ENCODE measurements at regions not wholly inside any gene's neighbourhood (a gene's known extent, or its start where the extent isn't known, plus 50 kb on each side); places are given as distances from the start of the nearest gene placed in this dataset.

DNA sequence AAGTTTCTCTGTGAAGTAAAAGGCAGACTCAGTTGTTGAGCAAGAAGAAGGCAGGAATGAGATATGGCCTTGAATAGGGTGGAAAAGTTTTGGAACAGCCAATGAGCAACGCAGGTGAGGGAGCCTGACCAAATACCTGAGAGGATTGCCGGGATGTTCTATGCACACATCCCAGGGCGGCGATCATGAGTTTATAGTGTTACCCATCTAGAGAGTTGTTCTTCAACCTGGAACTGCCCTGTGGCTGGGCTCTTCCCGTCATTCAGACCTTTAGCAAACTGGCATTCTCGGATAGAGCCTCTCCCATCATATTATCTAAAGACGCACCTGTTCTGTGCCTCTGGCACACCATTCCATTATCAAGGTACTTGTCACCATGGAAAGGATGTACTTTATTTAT, 103.0 kb upstream of the KIF5B start:
- H3K27ac Mint-ChIP-seq = no peak overlapping the region
- no peaks in the 10 kb centered on the region for H3K4me1 Mint-ChIP-seq
- ATAC-seq (replicated peaks) (no peak), DNase-seq (no peak)
- H3K36me3 Mint-ChIP-seq = peaks cover 4% of the 10 kb centered on the region in 2 donors
- H3K4me3 Mint-ChIP-seq = no peak overlapping the region
- H3K9me3 Mint-ChIP-seq = peaks cover 4 to 6% of the 10 kb centered on the region in 2 donors
- peaks cover 0 to 6% of the 10 kb centered on the region in 2 donors for H3K27me3 Mint-ChIP-seq

DNA sequence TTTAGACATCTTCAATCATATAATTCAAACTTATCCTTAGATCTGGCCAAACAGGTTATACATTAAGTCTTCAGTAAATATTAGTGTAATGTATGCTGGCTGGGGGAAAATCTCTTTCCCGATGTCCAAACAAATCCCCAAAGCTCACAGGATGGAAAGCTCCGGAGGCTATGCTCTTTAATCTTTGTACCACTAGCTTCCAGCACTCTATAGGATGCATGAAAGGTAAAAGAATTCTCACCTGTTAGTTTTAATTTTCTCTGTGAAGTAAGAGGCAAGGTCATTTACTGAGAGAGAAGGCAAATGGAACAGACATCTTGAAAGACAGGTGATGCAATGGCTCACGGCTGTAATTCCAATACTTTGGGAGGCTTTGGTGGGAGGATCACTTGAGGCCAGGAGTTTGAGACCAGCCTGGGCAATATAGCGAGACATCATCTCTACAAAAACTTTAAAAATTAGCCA, 99.8 kb upstream of the KIF5B start:
- DNase-seq = no peak
- no peaks in the 10 kb centered on the region for H3K4me1 Mint-ChIP-seq
- H3K4me3 Mint-ChIP-seq = no peak overlapping the region
- H3K27ac Mint-ChIP-seq = no peak overlapping the region
- peaks cover 4% of the 10 kb centered on the region in 2 donors for H3K36me3 Mint-ChIP-seq
- peaks cover 9 to 12% of the 10 kb centered on the region in 2 donors for H3K9me3 Mint-ChIP-seq
- ATAC-seq (replicated peaks) = no peak
- H3K27me3 Mint-ChIP-seq = peaks cover 0 to 6% of the 10 kb centered on the region in 2 donors

DNA sequence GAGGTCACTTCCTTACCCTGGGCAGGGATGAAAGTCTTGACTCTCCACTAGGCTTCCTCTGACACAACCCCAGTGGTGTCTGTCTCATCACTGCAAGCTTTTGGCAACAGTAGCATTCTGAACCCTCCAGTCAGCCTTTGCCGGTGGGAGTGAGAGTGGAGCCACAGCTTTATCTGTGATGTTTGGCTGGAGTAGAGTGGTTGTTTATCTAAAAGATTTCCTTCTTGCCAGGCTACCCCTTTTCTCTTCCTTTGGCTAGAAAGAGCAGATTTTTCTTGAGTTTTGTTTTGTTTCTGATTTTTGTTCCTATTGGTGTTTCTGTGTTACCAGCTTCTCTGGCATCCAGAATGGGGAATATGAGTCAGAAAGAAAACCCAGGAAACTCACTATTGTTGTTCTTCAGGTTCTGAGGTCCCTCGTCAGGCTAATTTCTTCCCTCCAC, 98.9 kb upstream of the KIF5B start:
- H3K4me1 Mint-ChIP-seq = no peaks in the 10 kb centered on the region
- DNase-seq = no peak
- no peak overlapping the region for H3K4me3 Mint-ChIP-seq
- peaks cover 9 to 12% of the 10 kb centered on the region in 2 donors for H3K9me3 Mint-ChIP-seq
- H3K36me3 Mint-ChIP-seq = peaks cover 4% of the 10 kb centered on the region in 2 donors
- ATAC-seq (replicated peaks) = no peak
- no peak overlapping the region for H3K27ac Mint-ChIP-seq
- H3K27me3 Mint-ChIP-seq = peaks cover 0 to 6% of the 10 kb centered on the region in 2 donors

DNA sequence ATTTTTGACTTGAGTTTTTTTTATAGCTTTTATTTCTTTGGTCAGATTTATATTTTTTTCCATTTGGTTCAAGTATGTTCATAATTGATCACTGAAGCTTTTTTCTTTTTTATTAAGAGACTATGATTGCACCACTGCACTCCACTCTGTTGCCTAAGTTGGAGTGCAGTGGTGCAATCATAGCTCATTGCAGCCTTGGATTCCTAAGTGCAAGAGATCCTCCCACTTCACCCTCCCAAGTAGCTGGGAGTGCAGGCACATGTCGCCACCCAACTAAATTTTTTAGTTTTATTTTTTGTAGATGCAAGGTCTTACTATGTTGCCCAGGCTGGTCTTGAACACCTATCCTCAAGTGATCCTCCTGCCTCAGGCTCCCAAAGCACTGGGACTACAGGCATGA, 97.7 kb upstream of the KIF5B start:
- DNase-seq (no peak), ATAC-seq (replicated peaks) (no peak)
- Mint-ChIP-seq H3K4me1 (no peaks in the 10 kb centered on the region), H3K27me3 (peaks cover 0 to 6% of the 10 kb centered on the region in 2 donors), H3K9me3 (peaks cover 9 to 12% of the 10 kb centered on the region in 2 donors), H3K27ac (no peak overlapping the region), H3K36me3 (peaks cover 4% of the 10 kb centered on the region in 2 donors), H3K4me3 (no peak overlapping the region)

DNA sequence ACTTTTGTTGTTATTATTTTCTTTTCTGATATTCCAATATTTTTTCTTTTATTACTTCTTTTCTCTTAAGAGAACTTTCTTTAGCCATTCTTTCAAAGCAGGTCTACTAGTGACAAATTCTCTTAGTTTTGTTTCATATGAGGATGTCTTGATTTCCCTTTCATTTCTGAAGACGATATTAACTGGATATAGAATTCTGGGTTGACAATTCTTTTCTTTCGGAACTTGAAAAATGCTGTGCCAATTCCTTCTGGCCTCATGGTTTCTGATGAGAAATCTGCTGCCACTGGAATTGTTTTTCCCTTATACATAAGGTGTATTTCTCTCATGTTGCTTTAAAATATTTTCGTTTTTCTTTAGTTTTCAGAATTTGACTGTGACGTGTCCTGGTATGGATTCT, 97.0 kb upstream of the KIF5B start:
- DNase-seq (no peak), ATAC-seq (replicated peaks) (no peak)
- no peaks in the 10 kb centered on the region for H3K4me1 Mint-ChIP-seq
- no peak overlapping the region for H3K4me3 Mint-ChIP-seq
- H3K27me3 Mint-ChIP-seq = peaks cover 0 to 6% of the 10 kb centered on the region in 2 donors
- H3K36me3 Mint-ChIP-seq = peaks cover 4% of the 10 kb centered on the region in 2 donors
- peaks cover 9 to 12% of the 10 kb centered on the region in 2 donors for H3K9me3 Mint-ChIP-seq
- no peak overlapping the region for H3K27ac Mint-ChIP-seq

DNA sequence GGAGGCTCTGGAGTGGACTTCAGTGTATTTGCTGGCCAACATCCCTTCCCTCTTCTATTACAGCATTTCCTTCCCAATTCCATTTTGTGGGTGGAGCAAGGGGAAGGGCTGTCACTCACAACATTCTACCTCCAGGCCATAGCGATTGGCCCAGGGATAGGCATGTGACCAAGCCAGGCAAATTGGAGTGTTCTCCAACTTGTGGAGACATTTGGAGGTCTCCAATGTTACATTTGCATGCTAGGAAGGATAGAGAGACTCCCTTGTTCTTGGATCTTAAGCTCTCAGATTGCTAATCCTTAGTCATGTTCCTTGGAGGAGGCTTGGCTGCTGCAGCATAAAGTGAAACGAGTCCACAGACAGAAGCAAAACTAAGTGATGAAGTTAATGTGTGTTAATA, 95.6 kb upstream of the KIF5B start:
- Mint-ChIP-seq H3K9me3 (peaks cover 9 to 15% of the 10 kb centered on the region in 2 donors), H3K36me3 (peaks cover 4% of the 10 kb centered on the region in 2 donors), H3K4me1 (no peaks in the 10 kb centered on the region), H3K27me3 (peaks cover 0 to 6% of the 10 kb centered on the region in 2 donors), H3K4me3 (no peak overlapping the region), H3K27ac (no peak overlapping the region)
- no peak for DNase-seq
- ATAC-seq (replicated peaks) = no peak

DNA sequence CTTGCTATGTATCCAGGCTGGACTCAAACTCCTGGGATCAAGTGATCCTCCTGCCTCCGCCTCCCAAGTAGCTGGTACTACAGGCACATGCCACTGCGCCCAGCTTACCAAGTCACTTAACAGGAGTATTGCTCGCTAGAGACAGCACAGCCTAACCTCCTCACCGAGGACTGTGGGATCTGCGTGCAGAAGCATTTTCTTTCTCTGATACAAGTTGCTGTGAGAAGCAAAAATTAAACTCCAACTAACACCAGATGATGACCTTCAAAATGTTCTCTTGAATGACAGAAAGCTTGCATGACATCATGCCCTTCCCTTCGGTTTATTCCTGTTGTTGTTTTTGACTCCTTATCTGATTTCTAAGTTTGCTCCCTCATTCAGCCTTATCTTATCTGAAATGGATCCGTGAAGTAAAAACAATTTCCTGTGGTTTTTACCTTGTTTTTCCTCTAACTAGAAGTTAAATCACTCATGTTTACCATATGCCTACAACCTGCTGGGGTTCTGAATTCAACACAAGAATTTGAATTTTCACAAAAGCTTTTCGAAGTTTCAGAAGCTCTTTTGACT, 94.4 kb upstream of the KIF5B start:
- no peak for ATAC-seq (replicated peaks)

DNA sequence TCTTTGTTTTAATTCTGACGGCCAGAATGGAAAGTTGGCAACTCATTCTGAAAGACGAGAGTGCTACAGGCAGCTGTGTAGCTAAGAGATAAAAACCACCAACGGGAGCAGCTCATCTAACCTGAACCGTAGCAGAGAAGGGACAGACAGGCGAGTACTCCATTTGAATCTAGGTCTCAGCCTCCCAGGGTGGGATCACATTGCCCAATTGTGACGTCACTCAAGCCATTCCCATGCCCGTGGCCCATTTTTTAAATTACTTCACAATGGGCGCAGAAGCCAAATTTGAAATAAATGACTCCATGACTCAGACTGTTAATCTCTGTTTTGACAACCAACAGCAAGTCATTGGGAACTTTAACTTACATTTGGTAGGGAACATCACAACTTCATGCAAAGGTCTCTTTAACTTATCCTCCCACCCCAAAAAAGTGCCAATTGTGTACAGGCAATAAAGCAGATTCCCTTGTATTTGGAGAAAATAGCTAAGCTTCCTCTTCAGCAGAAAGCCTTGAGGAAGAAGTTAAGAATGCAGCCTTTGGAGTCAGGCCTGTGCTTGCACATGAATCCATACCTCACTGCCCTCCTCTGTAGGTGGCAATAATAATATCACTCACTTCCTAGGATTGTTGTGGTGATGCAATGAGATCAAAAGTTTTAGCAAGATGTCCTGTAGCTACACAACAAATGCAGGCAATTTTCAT, 93.2 kb upstream of the KIF5B start:
- Mint-ChIP-seq H3K4me1 (no peaks in the 10 kb centered on the region), H3K27ac (no peak overlapping the region), H3K9me3 (peaks cover 5 to 9% of the 10 kb centered on the region in 2 donors), H3K27me3 (no peaks in the 10 kb centered on the region), H3K36me3 (no peaks in the 10 kb centered on the region), H3K4me3 (no peak overlapping the region)
- DNase-seq = no peak
- ATAC-seq (replicated peaks) = no peak

More for the DNA sequence above, 94.4 kb upstream of the KIF5B start:
- H3K4me1 Mint-ChIP-seq = no peaks in the 10 kb centered on the region
- peak overlapping the region; percentile 42 for H3K27ac Mint-ChIP-seq
- peaks cover 9 to 15% of the 10 kb centered on the region in 2 donors for H3K9me3 Mint-ChIP-seq
- H3K27me3 Mint-ChIP-seq = peaks cover 0 to 5% of the 10 kb centered on the region in 2 donors
- no peak for DNase-seq
- H3K4me3 Mint-ChIP-seq = no peak overlapping the region
- H3K36me3 Mint-ChIP-seq = peaks cover 4% of the 10 kb centered on the region in 2 donors

DNA sequence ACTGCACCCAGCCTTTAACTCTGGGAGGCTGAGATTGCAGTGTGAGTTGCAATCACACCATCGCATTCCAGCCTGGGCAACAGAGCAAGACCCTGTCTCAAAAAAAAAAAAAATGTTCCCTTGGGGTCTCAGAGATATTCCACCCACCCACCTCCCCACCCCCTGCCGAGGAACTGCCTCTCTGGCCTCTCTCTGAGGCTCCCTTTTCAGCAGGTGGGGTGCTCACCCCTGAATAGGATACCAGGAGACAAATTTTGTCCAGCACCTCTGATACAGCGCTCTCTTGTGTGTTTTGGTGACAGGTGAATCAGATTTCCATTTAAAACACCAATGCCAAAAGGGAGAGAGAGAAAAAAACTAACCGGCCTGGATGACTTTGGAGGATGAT, 92.6 kb upstream of the KIF5B start:
- ATAC-seq (replicated peaks) (no peak), DNase-seq (no peak)
- Mint-ChIP-seq H3K27ac (no peak overlapping the region), H3K4me3 (no peak overlapping the region), H3K4me1 (no peaks in the 10 kb centered on the region), H3K9me3 (peaks cover 5 to 9% of the 10 kb centered on the region in 2 donors), H3K27me3 (no peaks in the 10 kb centered on the region), H3K36me3 (no peaks in the 10 kb centered on the region)

DNA sequence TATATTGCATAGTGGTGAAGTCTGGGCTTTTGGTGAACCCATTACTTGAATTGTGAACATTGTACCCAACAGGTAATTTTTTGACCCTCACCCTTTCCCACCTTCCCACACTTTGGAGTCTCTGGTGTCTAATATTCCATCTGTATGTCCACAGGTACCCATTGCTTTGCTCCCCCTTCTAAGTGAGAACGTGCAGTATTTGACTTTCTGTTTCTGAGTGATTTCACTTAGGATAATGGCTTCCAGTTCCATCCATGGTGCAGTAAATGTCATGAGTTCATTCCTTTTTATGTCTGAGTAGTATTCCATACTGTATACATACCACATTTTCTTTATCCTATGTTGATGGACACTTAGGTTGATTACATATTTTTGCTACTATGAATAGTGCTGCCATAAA, 91.5 kb upstream of the KIF5B start:
- no peaks in the 10 kb centered on the region for H3K4me1 Mint-ChIP-seq
- no peak overlapping the region for H3K27ac Mint-ChIP-seq
- H3K9me3 Mint-ChIP-seq = peaks cover 0 to 3% of the 10 kb centered on the region in 2 donors
- no peak overlapping the region for H3K4me3 Mint-ChIP-seq
- no peaks in the 10 kb centered on the region for H3K27me3 Mint-ChIP-seq
- no peaks in the 10 kb centered on the region for H3K36me3 Mint-ChIP-seq
- ATAC-seq (replicated peaks) (no peak), DNase-seq (no peak)

DNA sequence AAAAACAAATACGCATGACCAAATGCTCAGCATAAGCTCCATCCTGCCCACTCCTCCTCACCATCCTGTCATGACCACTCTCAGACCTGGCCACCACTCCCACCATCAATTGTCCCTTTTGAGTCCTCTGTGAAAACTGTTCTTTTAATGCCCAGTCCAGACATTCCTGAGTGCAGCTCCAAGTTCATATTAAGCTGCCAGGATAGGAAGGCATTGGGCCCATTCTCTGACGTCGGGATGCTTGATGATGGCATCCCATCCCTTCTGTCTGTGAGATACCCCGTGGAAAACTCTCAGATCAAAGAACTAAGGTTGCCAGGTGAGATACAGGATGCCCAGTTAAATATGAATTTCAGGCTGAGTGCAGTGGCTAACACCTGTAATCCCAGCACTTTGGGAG, 89.9 kb upstream of the KIF5B start:
- Mint-ChIP-seq H3K36me3 (no peaks in the 10 kb centered on the region), H3K27ac (no peak overlapping the region), H3K4me1 (no peaks in the 10 kb centered on the region), H3K27me3 (no peaks in the 10 kb centered on the region), H3K9me3 (peaks cover 0 to 3% of the 10 kb centered on the region in 2 donors), H3K4me3 (no peak overlapping the region)
- ATAC-seq (replicated peaks) = no peak
- DNase-seq = no peak

DNA sequence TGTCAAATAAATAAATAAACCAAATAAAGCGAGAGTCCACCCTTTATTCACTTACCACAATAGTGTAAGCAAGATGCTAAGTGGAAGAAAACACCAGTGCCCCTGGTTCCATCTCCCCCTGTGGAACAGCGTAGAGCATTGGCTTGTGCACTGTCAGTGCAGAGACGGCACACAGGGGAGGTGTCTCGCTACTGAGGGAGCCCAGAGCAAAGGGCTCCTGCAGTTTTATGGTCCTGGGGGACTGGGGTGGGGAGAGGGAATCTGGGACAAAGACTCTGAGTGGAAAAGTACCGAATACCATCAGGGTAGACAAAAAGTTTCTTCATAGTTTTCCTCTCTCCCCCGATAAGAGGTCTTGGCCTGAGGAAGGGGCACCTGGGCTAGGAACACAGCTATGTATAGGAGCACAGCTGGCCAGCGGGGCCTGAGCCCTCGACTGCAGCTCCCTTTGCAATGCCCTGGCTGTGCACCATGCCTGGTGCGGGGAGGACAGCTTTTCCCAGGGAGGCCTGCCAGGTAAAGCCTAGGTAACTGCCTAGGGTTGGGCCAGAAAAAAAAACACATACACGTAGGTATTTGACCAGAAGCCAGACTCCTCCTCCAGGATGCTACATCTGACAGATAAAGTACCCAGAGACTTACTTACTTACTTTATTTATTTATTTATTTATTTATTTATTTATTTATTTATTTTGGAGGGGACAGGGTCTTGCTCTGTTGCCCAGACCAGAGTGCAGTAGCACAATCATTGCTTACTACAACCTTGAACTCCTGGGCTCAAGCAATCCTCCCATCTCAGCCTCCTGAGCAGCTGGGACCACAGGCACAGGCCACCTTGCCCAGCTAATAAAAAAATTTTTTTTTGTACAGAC, 88.8 kb upstream of the KIF5B start:
- ATAC-seq (replicated peaks) = no peak
- Mint-ChIP-seq H3K27ac (no peak overlapping the region), H3K9me3 (peaks cover 0 to 4% of the 10 kb centered on the region in 2 donors), H3K36me3 (no peaks in the 10 kb centered on the region), H3K4me3 (no peak overlapping the region), H3K27me3 (no peaks in the 10 kb centered on the region), H3K4me1 (no peaks in the 10 kb centered on the region)
- no peak for DNase-seq

DNA sequence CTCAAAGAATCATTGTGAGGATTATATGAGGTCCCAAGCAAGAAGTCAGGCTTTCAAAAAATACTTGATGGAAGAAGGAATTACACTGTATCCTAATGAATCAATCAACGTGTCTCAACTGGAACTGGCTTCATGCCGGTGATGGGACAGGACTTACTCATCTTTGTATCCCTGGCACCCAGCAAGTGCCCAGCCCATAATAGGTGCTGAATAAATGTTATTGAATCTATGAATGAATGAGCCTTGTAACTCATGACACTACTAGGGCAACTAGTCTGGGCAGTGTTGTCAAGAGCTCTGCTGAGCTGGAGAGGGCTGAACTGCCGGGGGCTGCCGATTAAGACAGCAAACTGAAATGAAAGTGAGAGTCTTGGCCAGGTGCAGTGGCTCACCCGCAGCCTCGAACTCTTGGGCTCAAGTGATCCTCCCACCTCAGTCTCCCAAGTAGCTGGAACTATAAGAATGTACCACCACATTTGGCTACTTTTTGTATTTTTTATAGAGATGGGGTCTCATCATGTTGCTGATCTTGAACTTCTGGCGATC, 87.2 kb upstream of the KIF5B start:
- ATAC-seq (replicated peaks) (no peak), DNase-seq (no peak)
- Mint-ChIP-seq H3K36me3 (no peaks in the 10 kb centered on the region), H3K4me3 (no peak overlapping the region), H3K9me3 (peaks cover 0 to 4% of the 10 kb centered on the region in 2 donors), H3K4me1 (no peaks in the 10 kb centered on the region), H3K27ac (no peak overlapping the region), H3K27me3 (no peaks in the 10 kb centered on the region)

DNA sequence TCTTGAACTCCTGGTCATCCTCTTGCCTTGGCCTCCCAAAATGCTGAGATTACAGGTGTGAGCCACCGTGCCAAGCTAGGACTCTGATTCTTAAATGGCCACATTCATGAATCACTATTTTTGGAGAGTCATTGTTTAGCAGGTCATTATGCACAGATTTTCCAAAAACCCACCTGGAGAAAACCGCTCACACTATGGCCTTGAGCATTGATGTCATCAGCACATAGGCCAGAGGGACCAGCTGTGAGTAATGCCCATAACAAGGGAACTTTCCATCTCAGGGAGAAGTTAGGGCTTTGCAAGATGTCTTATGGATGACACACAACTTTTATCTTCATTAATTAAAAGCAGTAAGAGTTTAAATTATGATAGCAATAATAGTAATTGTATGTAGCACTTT, 86.4 kb upstream of the KIF5B start:
- ATAC-seq (replicated peaks) (no peak), DNase-seq (no peak)
- Mint-ChIP-seq H3K36me3 (no peaks in the 10 kb centered on the region), H3K27me3 (no peaks in the 10 kb centered on the region), H3K4me1 (no peaks in the 10 kb centered on the region), H3K4me3 (no peak overlapping the region), H3K27ac (no peak overlapping the region), H3K9me3 (peaks cover 0 to 2% of the 10 kb centered on the region in 2 donors)

Measured in stimulated activated naive B cell treated with anti-CD40 and anti-IgM and Interleukin-4, amounts not matched to agents 10 μg/mL and 1 μg/mL and 100 μg/mL, for 72 hours (primary cell).